SK-N-SH treated with all-trans-retinoic acid at 6 μM for 48 hours (cell line): ENCODE measurements at regions not wholly inside any gene's neighbourhood (a gene's known extent, or its start where the extent isn't known, plus 50 kb on each side); places are given as distances from the start of the nearest gene placed in this dataset.

Experiments used
- ATAC-seq: fragments of 200-7000 bp; cut with Tn5 transposase; 3 replicates; pipeline ENCODE4 v1.9.1; 2020; ENCODE audit warnings: mild to moderate bottlenecking, moderate library complexity
- ARNTL ChIP-seq: fragments of 450-650 bp; formaldehyde crosslinking; IDR thresholded peaks from 2 replicates; pipeline ENCODE4 v1.5.0; 2020; ENCODE audit warnings: low read depth, mild to moderate bottlenecking, moderate library complexity, borderline replicate concordance
- BACH2 ChIP-seq: fragments of 250-450 bp; sonication (Bioruptor Pico); IDR thresholded peaks from 2 replicates; pipeline ENCODE4 v1.9.0; 2021; ENCODE audit warnings: mild to moderate bottlenecking, borderline replicate concordance
- CSDC2 ChIP-seq: fragments of 250-450 bp; sonication (Bioruptor Pico); IDR thresholded peaks from 2 replicates; pipeline ENCODE4 v1.5.0; 2020; ENCODE audit warnings: mild to moderate bottlenecking, moderate library complexity
- ESRRG ChIP-seq: fragments of 250-450 bp; sonication (Bioruptor Pico); IDR thresholded peaks from 2 replicates; pipeline ENCODE4 v1.6.1; 2021; ENCODE audit warnings: mild to moderate bottlenecking
- GLIS3 ChIP-seq: fragments of 250-450 bp; sonication (Bioruptor Pico); IDR thresholded peaks from 2 replicates; pipeline ENCODE4 v1.5.0; 2020; ENCODE audit warnings: mild to moderate bottlenecking, moderate library complexity
- ISL1 ChIP-seq: fragments of 250-450 bp; sonication (Bioruptor Pico); IDR thresholded peaks from 2 replicates; pipeline ENCODE4 v2.1.2; 2022; ENCODE audit warnings: mild to moderate bottlenecking, moderate library complexity
- OSR1 ChIP-seq: fragments of 250-450 bp; sonication (Bioruptor Pico); IDR thresholded peaks from 2 replicates; pipeline ENCODE4 v1.8.0; 2022; ENCODE audit warnings: moderate library complexity, mild to moderate bottlenecking, inconsistent platforms
- PATZ1 ChIP-seq: fragments of 250-450 bp; sonication (Bioruptor Pico); IDR thresholded peaks from 2 replicates; pipeline ENCODE4 v1.8.0; 2020; ENCODE audit warnings: mild to moderate bottlenecking, moderate library complexity, borderline replicate concordance
- POU6F1 ChIP-seq: fragments of 250-450 bp; sonication (Bioruptor Pico); IDR thresholded peaks from 2 replicates; pipeline ENCODE4 v1.8.0; 2021; ENCODE audit warnings: low read depth, mild to moderate bottlenecking, moderate library complexity, borderline replicate concordance
- TCF4 ChIP-seq: fragments of 250-450 bp; sonication (Bioruptor Pico); IDR thresholded peaks from 2 replicates; pipeline ENCODE4 v1.8.0; 2021; ENCODE audit warnings: mild to moderate bottlenecking, moderate library complexity, borderline replicate concordance
- TOX ChIP-seq: fragments of 250-450 bp; sonication (Bioruptor Pico); IDR thresholded peaks from 2 replicates; pipeline ENCODE4 v1.8.0; 2021; ENCODE audit warnings: mild to moderate bottlenecking, moderate library complexity, borderline replicate concordance
- TSHZ2 ChIP-seq: fragments of 250-450 bp; sonication (Bioruptor Pico); IDR thresholded peaks from 2 replicates; pipeline ENCODE4 v1.5.0; 2020; ENCODE audit warnings: mild to moderate bottlenecking, moderate library complexity
- ZC3H10 ChIP-seq: fragments of 250-450 bp; sonication (Bioruptor Pico); IDR thresholded peaks from 2 replicates; pipeline ENCODE4 v1.5.1; 2021; ENCODE audit warnings: mild to moderate bottlenecking, moderate library complexity
- ZFP3 ChIP-seq: fragments of 250-450 bp; sonication (Bioruptor Pico); IDR thresholded peaks from 2 replicates; pipeline ENCODE4 v1.5.0; 2020; ENCODE audit warnings: mild to moderate bottlenecking, moderate library complexity
- ZNF565 ChIP-seq: fragments of 450-650 bp; formaldehyde crosslinking; conservative IDR thresholded peaks from 2 replicates; pipeline ENCODE4 v1.5.0; 2020; ENCODE audit warnings: low read depth, mild to moderate bottlenecking, moderate library complexity
- ZNF70 ChIP-seq: fragments of 450-650 bp; formaldehyde crosslinking; IDR thresholded peaks from 2 replicates; pipeline ENCODE4 v1.5.0; 2020; ENCODE audit warnings: mild to moderate bottlenecking, moderate library complexity
- TF ChIP-seq, protein P1 (sequence below): fragments of 250-450 bp; sonication (Bioruptor Pico); IDR thresholded peaks from 2 replicates; pipeline ENCODE4 v1.5.1; 2021; ENCODE audit warnings: mild to moderate bottlenecking, moderate library complexity
- TF ChIP-seq, protein P2 (sequence below): fragments of 250-450 bp; sonication (Bioruptor Pico); IDR thresholded peaks from 2 replicates; pipeline ENCODE4 v1.5.1; 2020; ENCODE audit warnings: low read depth, mild to moderate bottlenecking, moderate library complexity

DNA sequence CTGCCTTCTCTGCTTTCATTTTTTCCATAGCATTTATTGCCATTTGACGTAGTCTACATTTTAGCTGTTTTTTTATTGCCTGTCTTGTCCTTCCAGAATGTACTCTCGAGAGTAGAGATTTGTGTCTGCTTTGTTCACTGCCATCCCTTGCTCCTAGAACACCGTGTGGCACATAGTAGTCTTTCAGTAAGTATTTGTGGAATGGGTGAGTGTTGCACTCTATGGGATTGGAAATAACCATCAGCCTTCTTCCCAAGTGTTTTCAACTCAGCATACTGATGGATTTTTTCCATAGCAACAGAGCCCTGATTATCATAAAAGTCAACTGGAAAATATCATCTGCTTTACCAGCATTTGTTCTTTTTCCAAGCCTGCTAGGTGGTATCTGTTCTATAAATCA is 462.6 kb downstream of the ENC1 start:
- ATAC-seq = no peak
- TF ChIP-seq TOX (CRISPR knock-in tag) = no peak
- TF ChIP-seq, protein P1, sequence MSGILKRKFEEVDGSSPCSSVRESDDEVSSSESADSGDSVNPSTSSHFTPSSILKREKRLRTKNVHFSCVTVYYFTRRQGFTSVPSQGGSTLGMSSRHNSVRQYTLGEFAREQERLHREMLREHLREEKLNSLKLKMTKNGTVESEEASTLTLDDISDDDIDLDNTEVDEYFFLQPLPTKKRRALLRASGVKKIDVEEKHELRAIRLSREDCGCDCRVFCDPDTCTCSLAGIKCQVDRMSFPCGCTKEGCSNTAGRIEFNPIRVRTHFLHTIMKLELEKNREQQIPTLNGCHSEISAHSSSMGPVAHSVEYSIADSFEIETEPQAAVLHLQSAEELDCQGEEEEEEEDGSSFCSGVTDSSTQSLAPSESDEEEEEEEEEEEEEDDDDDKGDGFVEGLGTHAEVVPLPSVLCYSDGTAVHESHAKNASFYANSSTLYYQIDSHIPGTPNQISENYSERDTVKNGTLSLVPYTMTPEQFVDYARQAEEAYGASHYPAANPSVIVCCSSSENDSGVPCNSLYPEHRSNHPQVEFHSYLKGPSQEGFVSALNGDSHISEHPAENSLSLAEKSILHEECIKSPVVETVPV (CRISPR knock-in tag) = no peak
- no peak for TF ChIP-seq OSR1 (CRISPR knock-in tag)
- TF ChIP-seq ZNF565 (CRISPR knock-in tag) = no peak
- TF ChIP-seq BACH2 (CRISPR knock-in tag) = no peak
- no peak for TF ChIP-seq ESRRG
- no peak for TF ChIP-seq ZFP3
- TF ChIP-seq, protein P2, sequence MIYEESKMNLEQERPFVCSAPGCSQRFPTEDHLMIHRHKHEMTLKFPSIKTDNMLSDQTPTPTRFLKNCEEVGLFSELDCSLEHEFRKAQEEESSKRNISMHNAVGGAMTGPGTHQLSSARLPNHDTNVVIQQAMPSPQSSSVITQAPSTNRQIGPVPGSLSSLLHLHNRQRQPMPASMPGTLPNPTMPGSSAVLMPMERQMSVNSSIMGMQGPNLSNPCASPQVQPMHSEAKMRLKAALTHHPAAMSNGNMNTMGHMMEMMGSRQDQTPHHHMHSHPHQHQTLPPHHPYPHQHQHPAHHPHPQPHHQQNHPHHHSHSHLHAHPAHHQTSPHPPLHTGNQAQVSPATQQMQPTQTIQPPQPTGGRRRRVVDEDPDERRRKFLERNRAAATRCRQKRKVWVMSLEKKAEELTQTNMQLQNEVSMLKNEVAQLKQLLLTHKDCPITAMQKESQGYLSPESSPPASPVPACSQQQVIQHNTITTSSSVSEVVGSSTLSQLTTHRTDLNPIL = no peak
- no peak for TF ChIP-seq CSDC2 (CRISPR knock-in tag)
- no peak for TF ChIP-seq POU6F1 (CRISPR knock-in tag)
- TF ChIP-seq, all 23 proteins: peak for 0

GRCh38 chr5:74174366-74174765 is 466.2 kb downstream of the ENC1 start:
- no peak for TF ChIP-seq ZC3H10 (CRISPR knock-in tag)
- TF ChIP-seq ZFP3 = no peak
- TF ChIP-seq, protein P1 (CRISPR knock-in tag) = no peak
- TF ChIP-seq PATZ1 (CRISPR knock-in tag) = no peak
- no peak for TF ChIP-seq ZNF70
- TF ChIP-seq ARNTL (CRISPR knock-in tag) = no peak
- TF ChIP-seq TOX (CRISPR knock-in tag) = no peak
- TF ChIP-seq BACH2 (CRISPR knock-in tag) = no peak
- no peak for TF ChIP-seq TSHZ2 (CRISPR knock-in tag)
- TF ChIP-seq, protein P2 = no peak
- no peak for TF ChIP-seq CSDC2 (CRISPR knock-in tag)
- no peak for TF ChIP-seq TCF4 (CRISPR knock-in tag)
- no peak for TF ChIP-seq ISL1 (CRISPR knock-in tag)
- no peak for TF ChIP-seq GLIS3
- ATAC-seq = no peak
